HL-60 (cell line): ENCODE measurements at regions not wholly inside any gene's neighbourhood (a gene's known extent, or its start where the extent isn't known, plus 50 kb on each side); places are given as distances from the start of the nearest gene placed in this dataset.

Experiments
- DNase-seq, 2 experiments: peaks; one replicate each; pipeline ENCODE4 v3.0.0-alpha.2; 2010 to 2020; ENCODE audit warnings: low read depth in 1 of 2, low spot score in 1 of 2
- H3K27ac ChIP-seq: fragments of 250-450 bp; sonication (Bioruptor Pico); replicated peaks from 2 replicates; pipeline ENCODE4 v1.5.1; 2020; ENCODE audit warnings: mild to moderate bottlenecking, moderate library complexity
- H3K27me3 ChIP-seq: fragments of 250-450 bp; sonication (Bioruptor Pico); 2 replicates; pipeline ENCODE4 v1.5.1; 2021; ENCODE audit warnings: mild to moderate bottlenecking, moderate library complexity; ENCODE audit not compliant: insufficient read depth, poor library complexity, severe bottlenecking
- H3K4me3 ChIP-seq: replicated peaks from 2 replicates; pipeline ENCODE4 v1.5.1; 2011; ENCODE audit warnings: mild to moderate bottlenecking, control low read depth, low read length; ENCODE audit not compliant: insufficient read depth
- GABPA ChIP-seq: IDR thresholded peaks from 2 replicates; pipeline ENCODE4 v1.6.1; 2012; ENCODE audit warnings: low read depth
- POLR2AphosphoS5 ChIP-seq: IDR thresholded peaks from 2 replicates; pipeline ENCODE4 v1.6.1; 2012; ENCODE audit warnings: low read depth
- SPI1 ChIP-seq: IDR thresholded peaks from 2 replicates; pipeline ENCODE4 v1.6.1; 2012; ENCODE audit warnings: low read depth, mild to moderate bottlenecking, borderline replicate concordance
- TF ChIP-seq, protein P1 (sequence below): IDR thresholded peaks from 2 replicates; pipeline ENCODE4 v1.6.1; 2012; ENCODE audit warnings: low read depth; ENCODE audit not compliant: insufficient replicate concordance
- TF ChIP-seq, protein P2 (sequence below): IDR thresholded peaks from one replicate; pipeline ENCODE4 v1.5.1; 2011; ENCODE audit warnings: low read length, control low read depth, inconsistent platforms; ENCODE audit not compliant: insufficient read depth

DNA sequence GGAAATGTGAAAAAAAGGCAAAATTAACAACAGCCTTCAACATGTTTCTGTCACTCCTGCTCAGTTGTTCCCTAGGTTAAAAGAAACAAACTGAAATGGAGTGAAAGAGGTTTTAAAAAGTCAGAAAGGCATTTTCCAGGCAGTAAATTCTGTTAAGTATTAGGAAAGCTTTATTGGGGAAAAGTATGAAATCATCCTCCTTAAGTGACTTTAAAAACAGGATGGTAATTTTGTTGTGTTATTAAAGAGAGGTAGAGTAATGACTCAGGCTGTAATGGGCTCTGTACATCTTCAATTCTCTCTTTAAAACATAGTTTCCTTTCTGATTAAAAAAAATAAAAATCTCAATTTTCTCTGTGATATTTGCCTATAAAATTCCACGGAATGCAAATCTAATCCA lies 81.1 kb downstream of the OTOL1 start:
- no peak for DNase-seq
- Histone ChIP-seq H3K27ac (no peak overlapping the region), H3K27me3 (no peaks in the 10 kb centered on the region), H3K4me3 (no peak overlapping the region)
- TF ChIP-seq, protein P1, sequence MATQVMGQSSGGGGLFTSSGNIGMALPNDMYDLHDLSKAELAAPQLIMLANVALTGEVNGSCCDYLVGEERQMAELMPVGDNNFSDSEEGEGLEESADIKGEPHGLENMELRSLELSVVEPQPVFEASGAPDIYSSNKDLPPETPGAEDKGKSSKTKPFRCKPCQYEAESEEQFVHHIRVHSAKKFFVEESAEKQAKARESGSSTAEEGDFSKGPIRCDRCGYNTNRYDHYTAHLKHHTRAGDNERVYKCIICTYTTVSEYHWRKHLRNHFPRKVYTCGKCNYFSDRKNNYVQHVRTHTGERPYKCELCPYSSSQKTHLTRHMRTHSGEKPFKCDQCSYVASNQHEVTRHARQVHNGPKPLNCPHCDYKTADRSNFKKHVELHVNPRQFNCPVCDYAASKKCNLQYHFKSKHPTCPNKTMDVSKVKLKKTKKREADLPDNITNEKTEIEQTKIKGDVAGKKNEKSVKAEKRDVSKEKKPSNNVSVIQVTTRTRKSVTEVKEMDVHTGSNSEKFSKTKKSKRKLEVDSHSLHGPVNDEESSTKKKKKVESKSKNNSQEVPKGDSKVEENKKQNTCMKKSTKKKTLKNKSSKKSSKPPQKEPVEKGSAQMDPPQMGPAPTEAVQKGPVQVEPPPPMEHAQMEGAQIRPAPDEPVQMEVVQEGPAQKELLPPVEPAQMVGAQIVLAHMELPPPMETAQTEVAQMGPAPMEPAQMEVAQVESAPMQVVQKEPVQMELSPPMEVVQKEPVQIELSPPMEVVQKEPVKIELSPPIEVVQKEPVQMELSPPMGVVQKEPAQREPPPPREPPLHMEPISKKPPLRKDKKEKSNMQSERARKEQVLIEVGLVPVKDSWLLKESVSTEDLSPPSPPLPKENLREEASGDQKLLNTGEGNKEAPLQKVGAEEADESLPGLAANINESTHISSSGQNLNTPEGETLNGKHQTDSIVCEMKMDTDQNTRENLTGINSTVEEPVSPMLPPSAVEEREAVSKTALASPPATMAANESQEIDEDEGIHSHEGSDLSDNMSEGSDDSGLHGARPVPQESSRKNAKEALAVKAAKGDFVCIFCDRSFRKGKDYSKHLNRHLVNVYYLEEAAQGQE: no peak
- TF ChIP-seq, protein P2, sequence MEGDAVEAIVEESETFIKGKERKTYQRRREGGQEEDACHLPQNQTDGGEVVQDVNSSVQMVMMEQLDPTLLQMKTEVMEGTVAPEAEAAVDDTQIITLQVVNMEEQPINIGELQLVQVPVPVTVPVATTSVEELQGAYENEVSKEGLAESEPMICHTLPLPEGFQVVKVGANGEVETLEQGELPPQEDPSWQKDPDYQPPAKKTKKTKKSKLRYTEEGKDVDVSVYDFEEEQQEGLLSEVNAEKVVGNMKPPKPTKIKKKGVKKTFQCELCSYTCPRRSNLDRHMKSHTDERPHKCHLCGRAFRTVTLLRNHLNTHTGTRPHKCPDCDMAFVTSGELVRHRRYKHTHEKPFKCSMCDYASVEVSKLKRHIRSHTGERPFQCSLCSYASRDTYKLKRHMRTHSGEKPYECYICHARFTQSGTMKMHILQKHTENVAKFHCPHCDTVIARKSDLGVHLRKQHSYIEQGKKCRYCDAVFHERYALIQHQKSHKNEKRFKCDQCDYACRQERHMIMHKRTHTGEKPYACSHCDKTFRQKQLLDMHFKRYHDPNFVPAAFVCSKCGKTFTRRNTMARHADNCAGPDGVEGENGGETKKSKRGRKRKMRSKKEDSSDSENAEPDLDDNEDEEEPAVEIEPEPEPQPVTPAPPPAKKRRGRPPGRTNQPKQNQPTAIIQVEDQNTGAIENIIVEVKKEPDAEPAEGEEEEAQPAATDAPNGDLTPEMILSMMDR: no peak
- no peak for TF ChIP-seq POLR2AphosphoS5
- no peak for TF ChIP-seq SPI1
- no peak for TF ChIP-seq GABPA

DNA sequence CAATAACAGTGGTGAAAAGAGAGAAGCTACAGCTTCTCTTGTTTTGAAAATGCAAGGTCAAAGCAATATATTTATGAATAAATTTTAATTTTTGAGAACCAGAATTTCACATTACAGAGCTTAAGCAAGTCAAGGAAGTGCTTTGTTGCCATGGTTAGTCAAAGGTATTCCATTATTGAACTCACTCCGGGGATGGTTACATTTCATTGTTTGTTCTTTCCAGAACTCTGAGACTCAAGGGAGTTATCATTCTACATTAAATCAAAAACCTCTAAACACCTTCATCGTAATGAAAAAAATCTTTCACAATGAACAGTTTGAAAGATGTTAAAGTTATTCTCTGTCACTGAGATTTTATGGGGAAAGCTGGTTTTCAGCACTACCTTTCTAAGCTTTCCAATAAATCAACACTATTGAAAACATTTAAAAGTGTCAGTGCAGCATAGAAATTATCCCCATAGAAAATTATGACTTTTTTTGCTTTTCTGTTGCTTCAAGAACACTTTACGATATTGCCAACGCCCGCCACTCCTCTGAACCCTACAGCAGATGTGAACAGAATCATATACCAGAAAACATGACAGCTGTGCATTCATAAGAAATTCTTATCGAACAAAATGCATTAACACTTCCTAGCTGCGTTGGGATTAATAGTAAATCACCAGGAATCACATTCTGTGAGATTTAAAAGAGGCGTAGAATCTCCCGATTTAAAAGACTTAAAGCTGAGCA lies 83.0 kb downstream of the OTOL1 start:
- no peak for TF ChIP-seq POLR2AphosphoS5
- no peak for TF ChIP-seq SPI1
- TF ChIP-seq GABPA: no peak
- TF ChIP-seq, protein P1: no peak
- DNase-seq: no peak
- H3K4me3 ChIP-seq: no peak overlapping the region
- no peak overlapping the region for H3K27ac ChIP-seq
- H3K27me3 ChIP-seq: no peaks in the 10 kb centered on the region

DNA sequence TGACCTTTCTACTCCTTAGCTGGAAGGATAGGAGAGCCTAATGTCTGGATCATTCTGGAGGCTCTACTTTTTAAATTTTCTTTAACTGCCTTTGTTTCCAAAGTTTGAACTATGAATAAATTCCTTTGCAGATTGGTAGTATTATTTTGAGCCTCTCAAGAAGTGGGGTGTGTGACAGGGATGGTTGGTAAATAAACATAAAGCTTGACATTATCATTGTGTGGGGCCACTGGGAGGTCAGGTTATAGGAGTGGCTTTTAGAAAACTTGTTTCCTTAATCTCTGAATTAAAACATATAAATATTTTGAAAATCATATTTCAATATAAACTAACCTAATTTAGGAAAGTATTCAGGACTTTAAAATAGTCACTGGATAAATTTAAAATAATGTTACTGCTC lies 89.3 kb downstream of the OTOL1 start:
- no peak overlapping the region for H3K27ac ChIP-seq
- DNase-seq: no peak

More for the DNA sequence above, 89.3 kb downstream of the OTOL1 start:
- Histone ChIP-seq H3K27me3 (no peaks in the 10 kb centered on the region), H3K4me3 (no peak overlapping the region)
- no peak for TF ChIP-seq POLR2AphosphoS5
- no peak for TF ChIP-seq GABPA
- no peak for TF ChIP-seq SPI1
- TF ChIP-seq, protein P2: no peak
- TF ChIP-seq, protein P1: no peak
